GM12878 (cell line): ENCODE measurements at regions not wholly inside any gene's neighbourhood (a gene's known extent, or its start where the extent isn't known, plus 50 kb on each side); places are given as distances from the start of the nearest gene placed in this dataset.

ENCODE experiments used
- ATF7 ChIP-seq: fragments of 450-650 bp; IDR thresholded peaks from 2 replicates; pipeline ENCODE4 v1.6.1; 2016; ENCODE audit warnings: low read depth, mild to moderate bottlenecking
- CHD1 ChIP-seq: IDR thresholded peaks from 2 replicates; pipeline ENCODE4 v1.6.1; 2012; ENCODE audit warnings: low read depth, low read length, improper control_type of control experiment
- MEF2A ChIP-seq: IDR thresholded peaks from 2 replicates; pipeline ENCODE4 v1.6.1; 2011; ENCODE audit warnings: low read depth, mild to moderate bottlenecking, low read length, moderate library complexity; ENCODE audit not compliant: insufficient read depth
- MEF2B ChIP-seq: fragments of 450-650 bp; IDR thresholded peaks from 2 replicates; pipeline ENCODE4 v1.6.1; 2018; ENCODE audit warnings: mild to moderate bottlenecking, moderate library complexity; ENCODE audit not compliant: partially characterized antibody, poor library complexity, severe bottlenecking
- ZNF384 ChIP-seq: IDR thresholded peaks from 2 replicates; pipeline ENCODE4 v1.6.1; 2012; ENCODE audit warnings: low read depth, mild to moderate bottlenecking, low read length, improper control_type of control experiment, borderline replicate concordance
- TF ChIP-seq, protein P1 (sequence below): fragments of 450-650 bp; conservative IDR thresholded peaks from 2 replicates; pipeline ENCODE4 v1.6.1; 2017; ENCODE audit warnings: mild to moderate bottlenecking, moderate library complexity
- TF ChIP-seq, protein P2 (sequence below): fragments of 450-650 bp; formaldehyde crosslinking; IDR thresholded peaks from 2 replicates; pipeline ENCODE4 v1.4.0; 2022; ENCODE audit warnings: mild to moderate bottlenecking, moderate library complexity

GRCh38 chr12:131208425-131208824, 254.7 kb downstream of the ADGRD1 start (continued):
- TF ChIP-seq, protein P1, sequence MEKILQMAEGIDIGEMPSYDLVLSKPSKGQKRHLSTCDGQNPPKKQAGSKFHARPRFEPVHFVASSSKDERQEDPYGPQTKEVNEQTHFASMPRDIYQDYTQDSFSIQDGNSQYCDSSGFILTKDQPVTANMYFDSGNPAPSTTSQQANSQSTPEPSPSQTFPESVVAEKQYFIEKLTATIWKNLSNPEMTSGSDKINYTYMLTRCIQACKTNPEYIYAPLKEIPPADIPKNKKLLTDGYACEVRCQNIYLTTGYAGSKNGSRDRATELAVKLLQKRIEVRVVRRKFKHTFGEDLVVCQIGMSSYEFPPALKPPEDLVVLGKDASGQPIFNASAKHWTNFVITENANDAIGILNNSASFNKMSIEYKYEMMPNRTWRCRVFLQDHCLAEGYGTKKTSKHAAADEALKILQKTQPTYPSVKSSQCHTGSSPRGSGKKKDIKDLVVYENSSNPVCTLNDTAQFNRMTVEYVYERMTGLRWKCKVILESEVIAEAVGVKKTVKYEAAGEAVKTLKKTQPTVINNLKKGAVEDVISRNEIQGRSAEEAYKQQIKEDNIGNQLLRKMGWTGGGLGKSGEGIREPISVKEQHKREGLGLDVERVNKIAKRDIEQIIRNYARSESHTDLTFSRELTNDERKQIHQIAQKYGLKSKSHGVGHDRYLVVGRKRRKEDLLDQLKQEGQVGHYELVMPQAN: no peak
- TF ChIP-seq, protein P2, sequence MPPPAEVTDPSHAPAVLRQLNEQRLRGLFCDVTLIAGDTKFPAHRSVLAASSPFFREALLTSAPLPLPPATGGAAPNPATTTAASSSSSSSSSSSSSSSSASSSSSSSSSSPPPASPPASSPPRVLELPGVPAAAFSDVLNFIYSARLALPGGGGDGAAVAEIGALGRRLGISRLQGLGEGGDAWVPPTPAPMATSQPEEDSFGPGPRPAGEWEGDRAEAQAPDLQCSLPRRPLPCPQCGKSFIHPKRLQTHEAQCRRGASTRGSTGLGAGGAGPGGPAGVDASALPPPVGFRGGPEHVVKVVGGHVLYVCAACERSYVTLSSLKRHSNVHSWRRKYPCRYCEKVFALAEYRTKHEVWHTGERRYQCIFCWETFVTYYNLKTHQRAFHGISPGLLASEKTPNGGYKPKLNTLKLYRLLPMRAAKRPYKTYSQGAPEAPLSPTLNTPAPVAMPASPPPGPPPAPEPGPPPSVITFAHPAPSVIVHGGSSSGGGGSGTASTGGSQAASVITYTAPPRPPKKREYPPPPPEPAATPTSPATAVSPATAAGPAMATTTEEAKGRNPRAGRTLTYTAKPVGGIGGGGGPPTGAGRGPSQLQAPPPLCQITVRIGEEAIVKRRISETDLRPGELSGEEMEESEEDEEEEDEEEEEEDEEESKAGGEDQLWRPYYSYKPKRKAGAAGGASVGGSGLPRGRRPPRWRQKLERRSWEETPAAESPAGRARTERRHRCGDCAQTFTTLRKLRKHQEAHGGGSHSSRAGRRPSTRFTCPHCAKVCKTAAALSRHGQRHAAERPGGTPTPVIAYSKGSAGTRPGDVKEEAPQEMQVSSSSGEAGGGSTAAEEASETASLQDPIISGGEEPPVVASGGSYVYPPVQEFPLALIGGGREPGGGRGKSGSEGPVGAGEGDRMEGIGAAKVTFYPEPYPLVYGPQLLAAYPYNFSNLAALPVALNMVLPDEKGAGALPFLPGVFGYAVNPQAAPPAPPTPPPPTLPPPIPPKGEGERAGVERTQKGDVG (CRISPR knock-in tag): no peak
- TF ChIP-seq CHD1 (no peak), MEF2A (no peak), ATF7 (no peak), MEF2B (no peak), ZNF384 (no peak)
- TF ChIP-seq, all 136 proteins: peak for 0
